HEK293 (cell line): ENCODE measurements at regions not wholly inside any gene's neighbourhood (a gene's known extent, or its start where the extent isn't known, plus 50 kb on each side); places are given as distances from the start of the nearest gene placed in this dataset.

Experiments used
- CTCF ChIA-PET: fragments of 350-600 bp; formaldehyde crosslinking; extraction: SDS; loops from one replicate; lab custom pipeline; 2021; ENCODE audit warnings: antibody characterized with exemption; lab: Yijun Ruan, JAX
- POLR2A ChIA-PET: fragments of 300-600 bp; formaldehyde crosslinking; extraction: SDS; loops from one replicate; lab custom pipeline; 2020; ENCODE audit warnings: antibody characterized with exemption, inconsistent platforms; lab: Yijun Ruan, JAX
- H3K27ac ChIP-seq: fragments of 200-500 bp; sonication (Bioruptor generic); 2 replicates; pipeline ENCODE4 v1.5.1; 2014; ENCODE audit warnings: low read depth, low read length, control low read depth, inconsistent platforms; ENCODE audit errors: extremely low read depth
- H3K36me3 ChIP-seq, 2 experiments: fragments of 200-500 bp in 1 of 2; sonication (Bioruptor generic) in 1 of 2; 1 replicate in 1 of 2; 2 replicates in 1 of 2; pipeline ENCODE4 v1.5.1; 2014 to 2017; ENCODE audit warnings: inconsistent platforms in 2 of 2, low read length in 2 of 2; ENCODE audit not compliant: control insufficient read depth in 2 of 2, insufficient read depth in 1 of 2
- H3K4me1 ChIP-seq: fragments of 200-500 bp; sonication (Bioruptor generic); 2 replicates; pipeline ENCODE4 v1.5.1; 2014; ENCODE audit warnings: mild to moderate bottlenecking, low read length, inconsistent platforms; ENCODE audit not compliant: control insufficient read depth, insufficient read depth
- H3K4me3 ChIP-seq: 2 replicates; pipeline ENCODE4 v1.5.1; 2011; ENCODE audit warnings: low read depth, mild to moderate bottlenecking, control low read depth, low read length, moderate library complexity
- H3K9me3 ChIP-seq: fragments of 200-500 bp; sonication (Bioruptor generic); 2 replicates; pipeline ENCODE4 v1.5.1; 2014; ENCODE audit warnings: low read depth, low read length, inconsistent platforms; ENCODE audit not compliant: control insufficient read depth, insufficient read depth
- BCL11A ChIP-seq: fragments of 450-650 bp; formaldehyde crosslinking; IDR thresholded peaks from 2 replicates; pipeline ENCODE4 v1.5.1; 2016; ENCODE audit warnings: low read depth, missing biosample characterization, missing genetic modification characterization
- IKZF3 ChIP-seq: fragments of 450-650 bp; IDR thresholded peaks from 2 replicates; pipeline ENCODE4 v1.5.0; 2018; ENCODE audit warnings: missing biosample characterization, mild to moderate bottlenecking, missing genetic modification characterization, moderate library complexity
- ZBTB44 ChIP-seq: fragments of 450-650 bp; IDR thresholded peaks from 2 replicates; pipeline ENCODE4 v1.5.1; 2018; ENCODE audit warnings: missing biosample characterization, mild to moderate bottlenecking, missing genetic modification characterization
- ZEB2 ChIP-seq: fragments of 450-650 bp; formaldehyde crosslinking; IDR thresholded peaks from 2 replicates; pipeline ENCODE4 v1.5.1; 2016; ENCODE audit warnings: missing biosample characterization, missing genetic modification characterization
- ZFP37 ChIP-seq: fragments of 450-650 bp; formaldehyde crosslinking; IDR thresholded peaks from 2 replicates; pipeline ENCODE4 v1.5.1; 2016; ENCODE audit warnings: missing biosample characterization, missing genetic modification characterization
- ZNF146 ChIP-seq: fragments of 450-650 bp; formaldehyde crosslinking; IDR thresholded peaks from 2 replicates; pipeline ENCODE4 v1.5.1; 2016; ENCODE audit warnings: missing biosample characterization, missing genetic modification characterization
- ZNF155 ChIP-seq: fragments of 450-650 bp; formaldehyde crosslinking; IDR thresholded peaks from 2 replicates; pipeline ENCODE4 v1.5.1; 2016; ENCODE audit warnings: missing biosample characterization, missing genetic modification characterization
- ZNF2 ChIP-seq: fragments of 450-650 bp; formaldehyde crosslinking; IDR thresholded peaks from 2 replicates; pipeline ENCODE4 v1.5.1; 2016; ENCODE audit warnings: missing biosample characterization, missing genetic modification characterization
- ZNF202 ChIP-seq: fragments of 450-650 bp; formaldehyde crosslinking; IDR thresholded peaks from 2 replicates; pipeline ENCODE4 v1.5.1; 2016; ENCODE audit warnings: missing biosample characterization, missing genetic modification characterization, borderline replicate concordance
- ZNF211 ChIP-seq: fragments of 450-650 bp; formaldehyde crosslinking; IDR thresholded peaks from 2 replicates; pipeline ENCODE4 v1.5.1; 2016; ENCODE audit warnings: low read depth, missing biosample characterization, missing genetic modification characterization
- ZNF266 ChIP-seq: fragments of 450-650 bp; formaldehyde crosslinking; IDR thresholded peaks from 2 replicates; pipeline ENCODE4 v1.5.1; 2016; ENCODE audit warnings: missing biosample characterization, missing genetic modification characterization, low read depth
- ZNF274 ChIP-seq, 2 experiments: fragments of 200-500 bp in 1 of 2; fragments of 450-650 bp in 1 of 2; sonication (Bioruptor generic) in 1 of 2; formaldehyde crosslinking in 1 of 2; IDR thresholded peaks; 2 replicates each; pipeline versions ENCODE4 v1.5.1 to v1.6.1; 2014 to 2016; ENCODE audit warnings: borderline replicate concordance in 1 of 2, inconsistent platforms in 1 of 2, low read length in 1 of 2, missing biosample characterization in 1 of 2, missing genetic modification characterization in 1 of 2
- ZNF311 ChIP-seq: fragments of 450-650 bp; formaldehyde crosslinking; IDR thresholded peaks from 2 replicates; pipeline ENCODE4 v1.5.1; 2017; ENCODE audit warnings: missing biosample characterization, missing genetic modification characterization, borderline replicate concordance
- ZNF350 ChIP-seq: fragments of 450-650 bp; formaldehyde crosslinking; IDR thresholded peaks from 2 replicates; pipeline ENCODE4 v1.5.0; 2017; ENCODE audit warnings: missing biosample characterization, mild to moderate bottlenecking, missing genetic modification characterization
- ZNF473 ChIP-seq: fragments of 450-650 bp; formaldehyde crosslinking; IDR thresholded peaks from 2 replicates; pipeline ENCODE4 v1.5.1; 2017; ENCODE audit warnings: missing biosample characterization, missing genetic modification characterization
- ZNF488 ChIP-seq: fragments of 450-650 bp; formaldehyde crosslinking; IDR thresholded peaks from 2 replicates; pipeline ENCODE4 v1.5.1; 2016; ENCODE audit warnings: missing biosample characterization, missing genetic modification characterization
- ZNF544 ChIP-seq: fragments of 450-650 bp; formaldehyde crosslinking; IDR thresholded peaks from 2 replicates; pipeline ENCODE4 v1.5.0; 2017; ENCODE audit warnings: missing biosample characterization, missing genetic modification characterization
- ZNF585B ChIP-seq: fragments of 450-650 bp; formaldehyde crosslinking; IDR thresholded peaks from 2 replicates; pipeline ENCODE4 v1.5.1; 2016; ENCODE audit warnings: missing biosample characterization, missing genetic modification characterization
- ZNF707 ChIP-seq: fragments of 450-650 bp; formaldehyde crosslinking; IDR thresholded peaks from 2 replicates; pipeline ENCODE4 v1.5.1; 2016; ENCODE audit warnings: missing biosample characterization, missing genetic modification characterization
- ZNF747 ChIP-seq: fragments of 450-650 bp; formaldehyde crosslinking; IDR thresholded peaks from 2 replicates; pipeline ENCODE4 v1.5.1; 2016; ENCODE audit warnings: missing biosample characterization, missing genetic modification characterization
- TF ChIP-seq, protein P1 (sequence below): fragments of 450-650 bp; formaldehyde crosslinking; IDR thresholded peaks from 2 replicates; pipeline ENCODE4 v1.5.1; 2017; ENCODE audit warnings: missing biosample characterization, missing genetic modification characterization

DNA sequence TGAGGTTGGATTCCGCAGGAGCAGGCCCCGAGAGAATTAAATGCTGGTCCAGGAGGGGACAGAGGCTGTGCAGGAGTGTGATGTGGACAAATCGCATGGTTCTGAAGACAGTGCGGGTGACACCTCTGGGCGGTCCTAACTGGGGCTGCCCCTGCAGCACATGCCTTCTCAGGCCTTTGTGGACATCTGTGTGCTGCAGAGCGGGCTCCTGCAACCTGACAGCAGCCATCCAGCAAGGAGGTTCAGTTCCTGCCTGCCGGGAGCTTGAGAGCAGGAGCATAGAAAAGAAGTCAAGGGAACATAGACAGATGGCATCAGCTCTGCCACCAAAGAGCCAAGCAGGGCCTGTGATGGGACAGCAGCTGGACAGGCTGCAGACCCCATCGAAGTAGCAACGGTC lies 135.9 kb upstream of the PPP2R2D start:
- H3K4me1 ChIP-seq: no peaks in the 10 kb centered on the region
- no peak overlapping the region for H3K27ac ChIP-seq
- H3K9me3 ChIP-seq: no peaks in the 10 kb centered on the region
- ChIA-PET CTCF (no interaction called here), POLR2A (no interaction called here)
- H3K36me3 ChIP-seq: no peaks in the 10 kb centered on the region
- TF ChIP-seq BCL11A (tag by site-specific recombination) (no peak), ZNF585B (tag by site-specific recombination) (no peak), ZNF211 (tag by site-specific recombination) (no peak), ZNF488 (tag by site-specific recombination) (no peak)
- no peak overlapping the region for H3K4me3 ChIP-seq

- ChIA-PET CTCF (interaction anchor here (0.9 kb wide), 1 partner anchor 20 kb away, joined by 4 read pairs; no protein-coding TSS in a partner anchor), POLR2A (no interaction called here)
- TF ChIP-seq ZNF146 (tag by site-specific recombination) (no peak), ZFP37 (tag by site-specific recombination) (no peak), ZNF707 (tag by site-specific recombination) (no peak), ZBTB44 (tag by site-specific recombination) (no peak), ZNF155 (no peak), ZNF202 (tag by site-specific recombination) (no peak), ZNF350 (tag by site-specific recombination) (no peak), IKZF3 (tag by site-specific recombination) (no peak), ZNF544 (tag by site-specific recombination) (no peak), ZEB2 (tag by site-specific recombination) (no peak), ZNF266 (tag by site-specific recombination) (no peak), ZNF2 (tag by site-specific recombination) (no peak), ZNF311 (tag by site-specific recombination) (no peak), ZNF747 (tag by site-specific recombination) (no peak), ZNF274 (IDR thresholded peaks at IDR 0.05; ENCODE audit: low read length) (no peak), ZNF274 (tag by site-specific recombination; IDR thresholded peaks at IDR 0.05; ENCODE audit: borderline replicate concordance) (no peak)
- TF ChIP-seq, protein P1, sequence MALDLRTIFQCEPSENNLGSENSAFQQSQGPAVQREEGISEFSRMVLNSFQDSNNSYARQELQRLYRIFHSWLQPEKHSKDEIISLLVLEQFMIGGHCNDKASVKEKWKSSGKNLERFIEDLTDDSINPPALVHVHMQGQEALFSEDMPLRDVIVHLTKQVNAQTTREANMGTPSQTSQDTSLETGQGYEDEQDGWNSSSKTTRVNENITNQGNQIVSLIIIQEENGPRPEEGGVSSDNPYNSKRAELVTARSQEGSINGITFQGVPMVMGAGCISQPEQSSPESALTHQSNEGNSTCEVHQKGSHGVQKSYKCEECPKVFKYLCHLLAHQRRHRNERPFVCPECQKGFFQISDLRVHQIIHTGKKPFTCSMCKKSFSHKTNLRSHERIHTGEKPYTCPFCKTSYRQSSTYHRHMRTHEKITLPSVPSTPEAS (tag by site-specific recombination): no peak
- H3K9me3 ChIP-seq: no peaks in the 10 kb centered on the region
- H3K4me1 ChIP-seq: no peaks in the 10 kb centered on the region
- H3K36me3 ChIP-seq: no peaks in the 10 kb centered on the region
- no peak overlapping the region for H3K27ac ChIP-seq
- no peak overlapping the region for H3K4me3 ChIP-seq
Measured at GRCh38 chr10:131766096-131766495, 134.7 kb upstream of the PPP2R2D start.

DNA sequence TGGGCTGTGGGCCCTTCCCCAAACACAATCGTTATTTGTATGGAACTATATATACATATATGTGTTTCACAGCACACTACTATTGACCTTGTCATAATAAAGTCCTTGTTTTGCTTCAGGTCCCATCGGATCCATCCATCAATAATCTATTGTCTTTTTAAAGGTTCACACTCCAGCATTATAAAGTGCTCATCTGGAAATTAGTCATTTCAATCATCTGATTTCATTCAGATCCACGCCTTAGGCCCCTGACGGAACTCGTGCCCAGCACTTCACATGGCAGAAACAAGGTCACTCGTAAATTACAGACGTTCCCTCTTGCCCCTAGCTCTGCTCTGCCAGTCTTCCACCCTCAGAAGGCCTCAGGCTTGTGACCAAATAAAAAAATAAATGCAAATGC lies 133.1 kb upstream of the PPP2R2D start:
- Histone ChIP-seq H3K27ac (no peak overlapping the region), H3K36me3 (no peaks in the 10 kb centered on the region), H3K9me3 (no peaks in the 10 kb centered on the region), H3K4me3 (no peak overlapping the region), H3K4me1 (no peaks in the 10 kb centered on the region)
- CTCF ChIA-PET: no interaction called here
- POLR2A ChIA-PET: no interaction called here
- TF ChIP-seq ZNF473 (tag by site-specific recombination): no peak
